OCI-LY7 (cell line): ENCODE measurements at regions not wholly inside any gene's neighbourhood (a gene's known extent, or its start where the extent isn't known, plus 50 kb on each side); places are given as distances from the start of the nearest gene placed in this dataset.

Experiments
- BruUV-seq: library from RNA; stranded (reverse); fragments of 400-500 nt; replicated peaks from 2 replicates; lab custom pipeline; 2021; lab: Mats Ljungman, UMichigan
- CTCF ChIA-PET: fragments of 300-600 bp; sonication (Branson Sonifier 250); formaldehyde crosslinking; loops from one replicate; lab custom pipeline; 2022; ENCODE audit warnings: antibody characterized with exemption; ENCODE audit not compliant: unreplicated experiment; lab: Charles Lee
- POLR2A ChIA-PET: fragments of 300-600 bp; sonication (Branson Sonifier 250); formaldehyde crosslinking; loops from one replicate; lab custom pipeline; 2022; ENCODE audit warnings: antibody characterized with exemption; lab: Charles Lee
- DNase-seq: peaks from one replicate; pipeline ENCODE4 v3.0.0-alpha.2; 2015; ENCODE audit warnings: low spot score
- H2AFZ ChIP-seq: fragments of 200-600 bp; sonication (generic), shearing (Covaris generic); 2 replicates; pipeline ENCODE4 v1.6.1; 2014; ENCODE audit warnings: mild to moderate bottlenecking, antibody characterized with exemption, low read length, moderate library complexity
- H3K27ac ChIP-seq: fragments of 200-600 bp; sonication (generic); 2 replicates; pipeline ENCODE4 v1.5.1; 2014; ENCODE audit warnings: mixed run types, low read depth, mild to moderate bottlenecking, moderate library complexity, low read length, inconsistent platforms; ENCODE audit not compliant: poor library complexity, severe bottlenecking
- H3K36me3 ChIP-seq: fragments of 200-600 bp; sonication (generic); 2 replicates; pipeline ENCODE4 v1.6.1; 2014; ENCODE audit warnings: mild to moderate bottlenecking, antibody characterized with exemption, low read length, moderate library complexity, mixed read lengths; ENCODE audit not compliant: insufficient read depth
- H3K4me1 ChIP-seq: fragments of 200-600 bp; sonication (generic); 2 replicates; pipeline ENCODE4 v1.5.1; 2014; ENCODE audit warnings: mild to moderate bottlenecking, low read length; ENCODE audit not compliant: insufficient read depth, poor library complexity, severe bottlenecking
- H3K4me2 ChIP-seq: fragments of 200-600 bp; sonication (generic); 2 replicates; pipeline ENCODE4 v1.6.1; 2014; ENCODE audit warnings: mild to moderate bottlenecking, low read length
- H3K4me3 ChIP-seq: fragments of 200-600 bp; sonication (generic); 2 replicates; pipeline ENCODE4 v1.5.1; 2014; ENCODE audit warnings: mild to moderate bottlenecking, low read depth, low read length; ENCODE audit not compliant: poor library complexity, severe bottlenecking
- H3K79me2 ChIP-seq: fragments of 200-600 bp; sonication (generic); 2 replicates; pipeline ENCODE4 v1.6.1; 2016; ENCODE audit warnings: low read depth, mild to moderate bottlenecking, low read length, moderate library complexity, mixed read lengths; ENCODE audit not compliant: insufficient read depth
- H3K9me2 ChIP-seq: fragments of 200-600 bp; sonication (generic); 2 replicates; pipeline ENCODE4 v1.6.1; 2016; ENCODE audit warnings: mild to moderate bottlenecking, low read length, mixed read lengths; ENCODE audit not compliant: insufficient read depth
- H3K9me3 ChIP-seq: fragments of 200-600 bp; sonication (generic); 2 replicates; pipeline ENCODE4 v1.6.1; 2014; ENCODE audit warnings: mild to moderate bottlenecking, mixed run types, low read length, mixed read lengths
- H4K20me1 ChIP-seq: fragments of 200-600 bp; sonication (generic); 2 replicates; pipeline ENCODE4 v1.6.1; 2014; ENCODE audit warnings: mild to moderate bottlenecking, antibody characterized with exemption, low read length, moderate library complexity, mixed read lengths; ENCODE audit not compliant: insufficient read depth
- EZH2phosphoT487 ChIP-seq: fragments of 200-600 bp; sonication (generic); IDR thresholded peaks from 2 replicates; pipeline ENCODE4 v1.6.1; 2018; ENCODE audit warnings: low read depth, borderline replicate concordance, mild to moderate bottlenecking, mixed run types, antibody characterized with exemption, low read length, moderate library complexity, mixed read lengths
- intact Hi-C: fragments of 100-400 bp; cut with micrococcal nuclease; formaldehyde crosslinking; loops from one replicate; pipeline ENCODE4 v1.10.0; 2022; ENCODE audit not compliant: unreplicated experiment
- TF ChIP-seq, protein P1 (sequence below): fragments of 200-600 bp; sonication (generic); conservative IDR thresholded peaks from 2 replicates; pipeline ENCODE4 v1.5.1; 2014; ENCODE audit warnings: mild to moderate bottlenecking, antibody characterized with exemption, low read length, moderate library complexity, mixed read lengths

GRCh38 chr6:51387907-51388306, 569.2 kb downstream of the TFAP2B start:
- BruUV-seq: no TSS peak
- H3K9me2 ChIP-seq: no peaks in the 10 kb centered on the region
- no peaks in the 10 kb centered on the region for H3K4me1 ChIP-seq
- H3K9me3 ChIP-seq: no peaks in the 10 kb centered on the region
- POLR2A ChIA-PET: no interaction called here
- H3K4me2 ChIP-seq: no peak overlapping the region
- no peak overlapping the region for H3K4me3 ChIP-seq
- H3K36me3 ChIP-seq: no peaks in the 10 kb centered on the region
- intact Hi-C loops: no loop called here
- CTCF ChIA-PET: no interaction called here
- no peak overlapping the region for H2AFZ ChIP-seq
- no peak overlapping the region for H3K27ac ChIP-seq
- H4K20me1 ChIP-seq: no peaks in the 10 kb centered on the region
- H3K79me2 ChIP-seq: no peaks in the 10 kb centered on the region
- TF ChIP-seq, protein P1, sequence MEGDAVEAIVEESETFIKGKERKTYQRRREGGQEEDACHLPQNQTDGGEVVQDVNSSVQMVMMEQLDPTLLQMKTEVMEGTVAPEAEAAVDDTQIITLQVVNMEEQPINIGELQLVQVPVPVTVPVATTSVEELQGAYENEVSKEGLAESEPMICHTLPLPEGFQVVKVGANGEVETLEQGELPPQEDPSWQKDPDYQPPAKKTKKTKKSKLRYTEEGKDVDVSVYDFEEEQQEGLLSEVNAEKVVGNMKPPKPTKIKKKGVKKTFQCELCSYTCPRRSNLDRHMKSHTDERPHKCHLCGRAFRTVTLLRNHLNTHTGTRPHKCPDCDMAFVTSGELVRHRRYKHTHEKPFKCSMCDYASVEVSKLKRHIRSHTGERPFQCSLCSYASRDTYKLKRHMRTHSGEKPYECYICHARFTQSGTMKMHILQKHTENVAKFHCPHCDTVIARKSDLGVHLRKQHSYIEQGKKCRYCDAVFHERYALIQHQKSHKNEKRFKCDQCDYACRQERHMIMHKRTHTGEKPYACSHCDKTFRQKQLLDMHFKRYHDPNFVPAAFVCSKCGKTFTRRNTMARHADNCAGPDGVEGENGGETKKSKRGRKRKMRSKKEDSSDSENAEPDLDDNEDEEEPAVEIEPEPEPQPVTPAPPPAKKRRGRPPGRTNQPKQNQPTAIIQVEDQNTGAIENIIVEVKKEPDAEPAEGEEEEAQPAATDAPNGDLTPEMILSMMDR: no peak
- TF ChIP-seq EZH2phosphoT487: no peak
- no peak for DNase-seq

DNA sequence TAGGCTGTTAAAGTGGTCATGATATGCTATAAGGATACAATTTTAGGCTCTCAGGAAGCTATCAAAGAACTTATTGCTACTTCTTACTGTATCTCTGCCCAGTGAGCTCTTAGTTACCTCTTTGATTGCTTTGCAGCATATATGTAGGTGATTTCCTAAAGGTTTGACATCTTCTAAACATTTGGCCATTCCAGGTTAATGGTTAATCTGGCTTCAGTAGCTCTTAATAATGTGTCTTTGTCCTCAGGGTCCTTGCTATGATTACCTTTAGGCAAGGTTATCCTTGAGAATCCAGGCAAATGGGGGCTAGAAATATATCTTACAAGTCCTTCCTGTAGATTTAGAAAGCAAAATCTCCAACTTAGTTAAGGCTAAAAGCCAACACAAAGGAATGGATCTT, 575.4 kb downstream of the TFAP2B start:
- no peaks in the 10 kb centered on the region for H3K9me2 ChIP-seq
- no peak for DNase-seq
- CTCF ChIA-PET: no interaction called here
- no TSS peak for BruUV-seq
- H3K27ac ChIP-seq: no peak overlapping the region
- H4K20me1 ChIP-seq: no peaks in the 10 kb centered on the region
- H3K4me3 ChIP-seq: no peak overlapping the region
- no peaks in the 10 kb centered on the region for H3K4me1 ChIP-seq
- H3K9me3 ChIP-seq: no peaks in the 10 kb centered on the region
- no peak overlapping the region for H3K4me2 ChIP-seq
- intact Hi-C loops: no loop called here
- H2AFZ ChIP-seq: no peak overlapping the region
- no peaks in the 10 kb centered on the region for H3K79me2 ChIP-seq
- no peak for TF ChIP-seq EZH2phosphoT487
- TF ChIP-seq, protein P1: no peak
- POLR2A ChIA-PET: interaction anchor here (0.6 to 0.7 kb wide), 2 partner anchors 9 to 80 kb away, joined by 3 to 4 read pairs; no protein-coding TSS in a partner anchor
- H3K36me3 ChIP-seq: no peaks in the 10 kb centered on the region

DNA sequence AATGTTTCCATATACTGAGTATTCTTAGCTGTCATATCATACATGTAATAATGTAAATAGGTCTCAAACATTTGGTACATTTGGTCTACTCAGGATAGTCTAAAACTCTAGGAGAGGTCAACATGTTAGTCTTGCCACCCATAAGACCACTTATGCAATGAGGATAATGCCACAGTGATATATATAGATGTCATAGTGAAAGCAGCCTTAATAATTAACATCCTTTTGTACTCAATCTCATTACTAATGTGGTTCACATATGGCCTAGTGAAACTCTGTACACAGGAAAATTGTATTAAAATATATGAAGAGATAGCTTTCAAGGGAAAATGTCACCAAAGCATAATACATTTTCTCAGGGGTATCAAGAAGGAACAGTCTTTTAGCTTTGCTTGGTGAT, 577.9 kb downstream of the TFAP2B start:
- TF ChIP-seq, protein P1: no peak
- no peak for TF ChIP-seq EZH2phosphoT487
- no TSS peak for BruUV-seq
- H4K20me1 ChIP-seq: no peaks in the 10 kb centered on the region

More for the DNA sequence above, 577.9 kb downstream of the TFAP2B start:
- H3K79me2 ChIP-seq: no peaks in the 10 kb centered on the region
- H3K4me2 ChIP-seq: no peak overlapping the region
- H3K4me1 ChIP-seq: no peaks in the 10 kb centered on the region
- CTCF ChIA-PET: no interaction called here
- H3K4me3 ChIP-seq: no peak overlapping the region
- POLR2A ChIA-PET: interaction anchor here (1.0 kb wide), 1 partner anchor 19 kb away, joined by 6 read pairs; no protein-coding TSS in a partner anchor
- H2AFZ ChIP-seq: no peak overlapping the region
- intact Hi-C loops: no loop called here
- H3K27ac ChIP-seq: no peak overlapping the region
- H3K36me3 ChIP-seq: no peaks in the 10 kb centered on the region
- H3K9me2 ChIP-seq: no peaks in the 10 kb centered on the region
- H3K9me3 ChIP-seq: no peaks in the 10 kb centered on the region
- DNase-seq: no peak
